Duodenal mucosa (tissue), 2 donors: ENCODE measurements at regions not wholly inside any gene's neighbourhood (a gene's known extent, or its start where the extent isn't known, plus 50 kb on each side); places are given as distances from the start of the nearest gene placed in this dataset.

Experiments used
- H3K27ac ChIP-seq: one replicate; pipeline ENCODE4 v1.7.0; 2013; ENCODE audit warnings: low read depth, low read length
- H3K27me3 ChIP-seq, 2 donors: one replicate each; pipeline ENCODE4 v1.7.0; 2013; ENCODE audit warnings: low read length in 2 of 2, control low read depth in 1 of 2; ENCODE audit not compliant: insufficient read depth in 2 of 2, control insufficient read depth in 1 of 2
- H3K36me3 ChIP-seq, 2 donors: one replicate each; pipeline ENCODE4 v1.7.0; 2013; ENCODE audit warnings: low read length in 2 of 2, control low read depth in 1 of 2; ENCODE audit not compliant: insufficient read depth in 2 of 2, control insufficient read depth in 1 of 2
- H3K4me1 ChIP-seq, 2 donors: one replicate each; pipeline ENCODE4 v1.7.0; 2013; ENCODE audit warnings: low read length in 2 of 2, control low read depth in 1 of 2; ENCODE audit not compliant: insufficient read depth in 2 of 2, control insufficient read depth in 1 of 2
- H3K4me3 ChIP-seq, 2 donors: one replicate each; pipeline ENCODE4 v1.7.0; 2013; ENCODE audit warnings: low read length in 2 of 2, low read depth in 1 of 2
- H3K9ac ChIP-seq, 2 donors: one replicate each; pipeline ENCODE4 v1.7.0; 2013; ENCODE audit warnings: low read length in 2 of 2, low read depth in 1 of 2
- H3K9me3 ChIP-seq, 2 donors: one replicate each; pipeline ENCODE4 v1.7.0; 2013; ENCODE audit warnings: low read length in 2 of 2, control low read depth in 1 of 2; ENCODE audit not compliant: control insufficient read depth in 1 of 2

- Histone ChIP-seq H3K36me3 (no peaks in the 10 kb centered on the region), H3K9ac (no peak overlapping the region), H3K27ac (no peak overlapping the region), H3K4me3 (no peak overlapping the region), H3K27me3 (no peaks in the 10 kb centered on the region), H3K9me3 (no peaks in the 10 kb centered on the region), H3K4me1 (no peaks in the 10 kb centered on the region)
Measured at GRCh38 chr13:39856714-39857113, 201.3 kb downstream of the COG6 start.

- Histone ChIP-seq H3K36me3 (no peaks in the 10 kb centered on the region), H3K9me3 (no peaks in the 10 kb centered on the region), H3K4me3 (no peak overlapping the region), H3K27ac (no peak overlapping the region), H3K27me3 (no peaks in the 10 kb centered on the region), H3K9ac (no peak overlapping the region), H3K4me1 (no peaks in the 10 kb centered on the region)
Measured at GRCh38 chr13:39858794-39859193, 203.3 kb downstream of the COG6 start.

- Histone ChIP-seq H3K27me3 (no peaks in the 10 kb centered on the region), H3K4me3 (no peak overlapping the region), H3K4me1 (no peaks in the 10 kb centered on the region)
Measured at GRCh38 chr13:39859898-39860297, 204.4 kb downstream of the COG6 start.

GRCh38 chr13:39862900-39863299 is 207.4 kb downstream of the COG6 start:
- Histone ChIP-seq H3K27ac (no peak overlapping the region), H3K4me1 (no peaks in the 10 kb centered on the region), H3K36me3 (no peaks in the 10 kb centered on the region), H3K9ac (no peak overlapping the region), H3K9me3 (no peaks in the 10 kb centered on the region), H3K27me3 (no peaks in the 10 kb centered on the region), H3K4me3 (no peak overlapping the region)

More at GRCh38 chr13:39859898-39860297, 204.4 kb downstream of the COG6 start:
- H3K27ac ChIP-seq: no peak overlapping the region
- no peaks in the 10 kb centered on the region for H3K36me3 ChIP-seq
- no peak overlapping the region for H3K9ac ChIP-seq
- H3K9me3 ChIP-seq: no peaks in the 10 kb centered on the region

- Histone ChIP-seq H3K36me3 (no peaks in the 10 kb centered on the region), H3K27me3 (no peaks in the 10 kb centered on the region), H3K9me3 (no peaks in the 10 kb centered on the region), H3K4me3 (no peak overlapping the region), H3K9ac (no peak overlapping the region), H3K4me1 (no peaks in the 10 kb centered on the region), H3K27ac (no peak overlapping the region)
Measured at GRCh38 chr13:39864221-39864620, 208.8 kb downstream of the COG6 start.

- Histone ChIP-seq H3K4me1 (no peaks in the 10 kb centered on the region), H3K27me3 (no peaks in the 10 kb centered on the region), H3K9ac (no peak overlapping the region), H3K4me3 (no peak overlapping the region), H3K36me3 (no peaks in the 10 kb centered on the region), H3K9me3 (no peaks in the 10 kb centered on the region), H3K27ac (no peak overlapping the region)
Measured at GRCh38 chr13:39866722-39867121, 211.3 kb downstream of the COG6 start.

GRCh38 chr13:39867807-39868206 is 212.3 kb downstream of the COG6 start:
- no peaks in the 10 kb centered on the region for H3K9me3 ChIP-seq
- H3K4me1 ChIP-seq: no peaks in the 10 kb centered on the region
- H3K4me3 ChIP-seq: no peak overlapping the region
- H3K36me3 ChIP-seq: no peaks in the 10 kb centered on the region
- no peak overlapping the region for H3K27ac ChIP-seq
- H3K9ac ChIP-seq: no peak overlapping the region
- H3K27me3 ChIP-seq: no peaks in the 10 kb centered on the region

- H3K27me3 ChIP-seq: no peaks in the 10 kb centered on the region
- no peaks in the 10 kb centered on the region for H3K36me3 ChIP-seq
- no peak overlapping the region for H3K4me3 ChIP-seq
- no peaks in the 10 kb centered on the region for H3K4me1 ChIP-seq
- H3K9ac ChIP-seq: no peak overlapping the region
- H3K27ac ChIP-seq: no peak overlapping the region
- no peaks in the 10 kb centered on the region for H3K9me3 ChIP-seq
Measured at GRCh38 chr13:39870197-39870747, 214.8 kb downstream of the COG6 start.

GRCh38 chr13:39874331-39875053 is 219.0 kb downstream of the COG6 start:
- H3K4me1 ChIP-seq: no peaks in the 10 kb centered on the region
- H3K9me3 ChIP-seq: no peaks in the 10 kb centered on the region
- no peaks in the 10 kb centered on the region for H3K27me3 ChIP-seq
- no peak overlapping the region for H3K4me3 ChIP-seq
- H3K36me3 ChIP-seq: no peaks in the 10 kb centered on the region
- no peak overlapping the region for H3K27ac ChIP-seq
- no peak overlapping the region for H3K9ac ChIP-seq

- Histone ChIP-seq H3K36me3 (no peaks in the 10 kb centered on the region), H3K4me3 (no peak overlapping the region), H3K27ac (no peak overlapping the region), H3K4me1 (no peaks in the 10 kb centered on the region), H3K9ac (no peak overlapping the region), H3K9me3 (no peaks in the 10 kb centered on the region), H3K27me3 (no peaks in the 10 kb centered on the region)
Measured at GRCh38 chr13:39875111-39875987, 219.9 kb downstream of the COG6 start.
